ENCODE measurements at regions not wholly inside any gene's neighbourhood (a gene's known extent, or its start where the extent isn't known, plus 50 kb on each side); places are given as distances from the start of the nearest gene placed in this dataset.

DNA sequence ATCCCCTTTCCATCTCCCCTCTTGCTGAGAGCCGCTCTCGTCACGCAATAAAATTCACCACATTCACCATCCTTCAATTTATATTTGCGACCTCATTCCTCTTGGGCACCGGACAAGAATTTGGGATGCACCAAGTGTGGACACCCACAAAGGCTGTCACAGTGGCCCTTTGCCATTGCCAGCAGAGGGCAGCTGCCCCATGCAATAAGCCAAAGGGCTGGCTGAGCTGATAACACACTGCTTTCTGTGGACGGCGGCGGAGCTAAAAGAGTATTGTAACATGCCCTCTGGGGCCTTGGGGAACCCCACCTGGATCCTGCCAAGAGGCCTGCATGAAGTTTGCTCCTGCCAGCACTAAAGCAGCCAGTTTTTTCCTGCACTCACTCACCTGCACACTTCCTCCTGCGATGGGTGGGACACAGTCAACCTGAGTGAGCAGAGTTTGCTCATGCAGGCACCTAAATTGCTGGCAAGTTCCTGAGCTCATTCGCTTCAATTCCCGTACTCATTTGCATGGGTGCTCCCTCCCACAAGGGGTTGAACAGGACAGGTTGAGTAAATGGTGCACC is 792.3 kb upstream of the ADAMTS5 start:
- TF ChIP-seq, protein P1, sequence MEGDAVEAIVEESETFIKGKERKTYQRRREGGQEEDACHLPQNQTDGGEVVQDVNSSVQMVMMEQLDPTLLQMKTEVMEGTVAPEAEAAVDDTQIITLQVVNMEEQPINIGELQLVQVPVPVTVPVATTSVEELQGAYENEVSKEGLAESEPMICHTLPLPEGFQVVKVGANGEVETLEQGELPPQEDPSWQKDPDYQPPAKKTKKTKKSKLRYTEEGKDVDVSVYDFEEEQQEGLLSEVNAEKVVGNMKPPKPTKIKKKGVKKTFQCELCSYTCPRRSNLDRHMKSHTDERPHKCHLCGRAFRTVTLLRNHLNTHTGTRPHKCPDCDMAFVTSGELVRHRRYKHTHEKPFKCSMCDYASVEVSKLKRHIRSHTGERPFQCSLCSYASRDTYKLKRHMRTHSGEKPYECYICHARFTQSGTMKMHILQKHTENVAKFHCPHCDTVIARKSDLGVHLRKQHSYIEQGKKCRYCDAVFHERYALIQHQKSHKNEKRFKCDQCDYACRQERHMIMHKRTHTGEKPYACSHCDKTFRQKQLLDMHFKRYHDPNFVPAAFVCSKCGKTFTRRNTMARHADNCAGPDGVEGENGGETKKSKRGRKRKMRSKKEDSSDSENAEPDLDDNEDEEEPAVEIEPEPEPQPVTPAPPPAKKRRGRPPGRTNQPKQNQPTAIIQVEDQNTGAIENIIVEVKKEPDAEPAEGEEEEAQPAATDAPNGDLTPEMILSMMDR (IDR thresholded peaks at IDR 0.05) = no peak
- TF ChIP-seq EP300 (IDR thresholded peaks at IDR 0.05) (no peak), POLR2AphosphoS5 (IDR thresholded peaks at IDR 0.05) (no peak), POLR2A (IDR thresholded peaks at IDR 0.05) (no peak)

Data from suprapubic skin (tissue), 4 donors.